Suprapubic skin (tissue), 4 donors: ENCODE measurements at regions not wholly inside any gene's neighbourhood (a gene's known extent, or its start where the extent isn't known, plus 50 kb on each side); places are given as distances from the start of the nearest gene placed in this dataset.
"Not testable (repeated sequence)": the region's sequence is repeated elsewhere in the genome, so short reads cannot be mapped to it uniquely, and the experiment has no call there.

Source experiments
- DNase-seq, 2 donors: peaks; one replicate each; pipeline ENCODE4 v3.0.0-alpha.2; 2019; ENCODE audit warnings: low spot score in 2 of 2
- H3K27ac ChIP-seq: fragments of 200-600 bp; sonication (generic); one replicate; pipeline ENCODE4 v1.5.1; 2019
- H3K27me3 ChIP-seq: fragments of 200-600 bp; sonication (generic); one replicate; pipeline ENCODE4 v1.5.1; 2019
- H3K36me3 ChIP-seq: fragments of 200-600 bp; sonication (generic); one replicate; pipeline ENCODE4 v1.5.1; 2019
- H3K4me1 ChIP-seq: fragments of 200-600 bp; sonication (generic); one replicate; pipeline ENCODE4 v1.5.1; 2019
- H3K4me3 ChIP-seq: fragments of 200-600 bp; sonication (generic); one replicate; pipeline ENCODE4 v1.5.1; 2019; ENCODE audit warnings: mild to moderate bottlenecking
- H3K9me3 ChIP-seq: fragments of 200-600 bp; sonication (generic); one replicate; pipeline ENCODE4 v1.5.1; 2019
- EP300 ChIP-seq: sonication (generic); formaldehyde crosslinking; IDR thresholded peaks from one replicate; pipeline ENCODE4 v1.6.1; 2017; ENCODE audit warnings: antibody characterized with exemption
- POLR2A ChIP-seq, 2 donors: fragments of 450-650 bp; IDR thresholded peaks; one replicate each; pipeline ENCODE4 v1.6.1; 2017; ENCODE audit warnings: antibody characterized with exemption in 2 of 2, mild to moderate bottlenecking in 2 of 2, moderate library complexity in 2 of 2
- POLR2AphosphoS5 ChIP-seq, 3 donors: sonication (generic); formaldehyde crosslinking; IDR thresholded peaks; one replicate each; pipeline ENCODE4 v1.6.1; 2017; ENCODE audit warnings: antibody characterized with exemption in 3 of 3
- WGBS: methylation state at CpG from one replicate; pipeline ENCODE4 v1.1.5; 2018; 5-methylcytosine and 5-hydroxymethylcytosine counted together
- TF ChIP-seq, protein P1 (sequence below), 2 donors: fragments of 200-600 bp in 1 of 2; fragments of 450-650 bp in 1 of 2; sonication (generic) in 1 of 2; IDR thresholded peaks; one replicate each; pipeline ENCODE4 v1.5.1; 2016 to 2019; ENCODE audit warnings: antibody characterized with exemption in 2 of 2, mild to moderate bottlenecking in 1 of 2, moderate library complexity in 1 of 2

DNA sequence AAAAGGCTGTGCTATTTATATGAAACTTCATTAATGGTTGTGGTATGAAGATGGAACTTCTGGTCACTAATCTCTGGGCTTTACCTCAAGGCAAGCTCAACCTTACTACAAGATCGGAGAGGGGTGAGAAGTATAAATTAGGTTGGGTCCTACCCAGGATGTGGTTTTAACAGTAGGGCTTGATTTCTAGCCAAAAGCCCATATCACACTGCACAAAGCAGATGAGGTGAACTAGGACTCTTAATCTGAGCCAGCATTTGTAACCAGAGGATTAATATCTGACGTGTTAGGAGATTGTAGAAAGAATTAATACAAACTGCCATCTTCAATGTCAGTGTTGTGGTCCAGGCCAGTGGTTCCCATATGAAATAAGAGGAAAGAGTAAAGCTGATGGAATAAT lies 86.4 kb upstream of the RGPD4 start:
- no peak overlapping the region for H3K27ac ChIP-seq
- H3K27me3 ChIP-seq: no peaks in the 10 kb centered on the region
- H3K9me3 ChIP-seq: no peaks in the 10 kb centered on the region
- TF ChIP-seq, protein P1, sequence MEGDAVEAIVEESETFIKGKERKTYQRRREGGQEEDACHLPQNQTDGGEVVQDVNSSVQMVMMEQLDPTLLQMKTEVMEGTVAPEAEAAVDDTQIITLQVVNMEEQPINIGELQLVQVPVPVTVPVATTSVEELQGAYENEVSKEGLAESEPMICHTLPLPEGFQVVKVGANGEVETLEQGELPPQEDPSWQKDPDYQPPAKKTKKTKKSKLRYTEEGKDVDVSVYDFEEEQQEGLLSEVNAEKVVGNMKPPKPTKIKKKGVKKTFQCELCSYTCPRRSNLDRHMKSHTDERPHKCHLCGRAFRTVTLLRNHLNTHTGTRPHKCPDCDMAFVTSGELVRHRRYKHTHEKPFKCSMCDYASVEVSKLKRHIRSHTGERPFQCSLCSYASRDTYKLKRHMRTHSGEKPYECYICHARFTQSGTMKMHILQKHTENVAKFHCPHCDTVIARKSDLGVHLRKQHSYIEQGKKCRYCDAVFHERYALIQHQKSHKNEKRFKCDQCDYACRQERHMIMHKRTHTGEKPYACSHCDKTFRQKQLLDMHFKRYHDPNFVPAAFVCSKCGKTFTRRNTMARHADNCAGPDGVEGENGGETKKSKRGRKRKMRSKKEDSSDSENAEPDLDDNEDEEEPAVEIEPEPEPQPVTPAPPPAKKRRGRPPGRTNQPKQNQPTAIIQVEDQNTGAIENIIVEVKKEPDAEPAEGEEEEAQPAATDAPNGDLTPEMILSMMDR (IDR thresholded peaks at IDR 0.05): no peak
- no peak for TF ChIP-seq POLR2A (IDR thresholded peaks at IDR 0.05)
- H3K36me3 ChIP-seq: no peaks in the 10 kb centered on the region
- no peak for DNase-seq
- no peak overlapping the region for H3K4me3 ChIP-seq
- H3K4me1 ChIP-seq: no peaks in the 10 kb centered on the region
- 69% methylated on average over 2 of the region's 2 CpGs for WGBS

DNA sequence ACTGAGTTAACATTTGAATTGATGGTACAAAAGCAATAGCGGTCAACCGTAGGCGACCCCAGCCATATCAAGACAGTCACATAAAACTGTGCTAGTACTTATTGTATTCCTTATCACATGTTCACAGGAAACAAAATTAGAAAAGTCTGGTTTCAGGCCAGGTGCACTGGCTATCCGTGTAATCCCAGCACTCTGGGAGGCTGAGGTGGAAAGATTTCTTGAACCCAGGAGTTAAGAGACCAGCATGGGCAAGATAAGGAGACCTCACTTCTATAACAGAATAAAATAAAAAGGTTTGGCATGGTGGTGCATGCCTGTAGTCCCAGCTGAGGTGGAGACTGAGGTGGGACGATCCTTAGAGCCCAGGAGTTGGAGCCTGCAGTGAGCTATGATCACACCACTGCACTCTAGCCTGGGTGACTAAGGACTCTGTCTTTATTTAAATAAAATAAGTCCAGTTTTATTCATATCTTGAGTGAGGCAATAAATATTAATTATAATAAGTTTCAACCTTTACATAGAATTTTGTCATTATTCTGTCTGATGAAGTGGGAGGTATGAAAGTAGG lies 84.1 kb upstream of the RGPD4 start:
- 91% methylated on average over 5 of the region's 5 CpGs for WGBS
- Histone ChIP-seq H3K4me3 (no peak overlapping the region), H3K27ac (no peak overlapping the region), H3K9me3 (no peaks in the 10 kb centered on the region), H3K4me1 (no peaks in the 10 kb centered on the region), H3K36me3 (no peaks in the 10 kb centered on the region), H3K27me3 (no peaks in the 10 kb centered on the region)
- DNase-seq: no peak
- TF ChIP-seq, protein P1 (IDR thresholded peaks at IDR 0.05): no peak
- TF ChIP-seq EP300 (no peak), POLR2A (IDR thresholded peaks at IDR 0.05) (no peak), POLR2AphosphoS5 (IDR thresholded peaks at IDR 0.05) (no peak)

DNA sequence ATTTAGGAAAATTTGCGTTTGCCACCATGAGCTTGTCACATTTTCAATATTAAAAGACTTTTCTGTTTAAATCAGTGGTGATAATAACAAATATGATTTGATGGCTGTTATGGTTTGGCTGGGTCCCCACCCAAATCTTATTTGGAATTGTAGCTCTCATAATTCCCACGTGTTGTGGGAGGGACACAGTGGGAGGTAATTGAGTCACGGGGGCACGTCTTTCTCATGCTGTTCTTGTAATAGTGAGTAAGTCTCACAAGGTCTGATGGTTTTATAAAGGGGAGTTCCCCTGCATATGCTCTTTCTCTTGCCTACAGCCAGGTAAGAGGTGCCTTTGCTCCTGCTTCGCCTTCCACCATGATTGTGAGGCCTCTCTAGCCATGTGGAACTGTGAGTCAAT lies 83.4 kb upstream of the RGPD4 start:
- Histone ChIP-seq H3K4me1 (no peaks in the 10 kb centered on the region), H3K4me3 (no peak overlapping the region), H3K9me3 (no peaks in the 10 kb centered on the region), H3K27ac (no peak overlapping the region), H3K36me3 (no peaks in the 10 kb centered on the region), H3K27me3 (no peaks in the 10 kb centered on the region)
- 87% methylated on average over 5 of the region's 5 CpGs for WGBS
- DNase-seq: no peak
- no peak for TF ChIP-seq EP300

DNA sequence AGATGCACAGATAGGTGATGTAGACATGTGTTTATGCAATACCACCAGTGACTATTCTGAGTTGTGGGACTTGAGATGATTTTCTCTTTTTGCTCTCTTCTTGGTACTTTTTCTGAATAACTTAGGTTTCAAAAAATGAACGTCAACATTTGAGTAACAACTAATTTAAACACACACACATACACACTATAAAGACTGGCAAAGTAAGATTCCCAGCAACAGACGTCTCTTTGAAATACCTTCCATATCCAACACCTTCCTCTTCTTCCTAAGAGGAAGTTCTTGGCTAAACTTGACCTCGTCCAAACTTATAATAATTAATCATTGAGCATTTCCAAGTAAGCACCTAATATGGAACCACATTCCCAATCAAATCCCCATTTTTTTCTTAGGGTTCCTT lies 81.6 kb upstream of the RGPD4 start:
- Histone ChIP-seq H3K27ac (no peak overlapping the region), H3K4me1 (no peaks in the 10 kb centered on the region), H3K36me3 (no peaks in the 10 kb centered on the region), H3K4me3 (no peak overlapping the region), H3K27me3 (no peaks in the 10 kb centered on the region), H3K9me3 (no peaks in the 10 kb centered on the region)
- 81% methylated on average over 3 of the region's 3 CpGs for WGBS
- TF ChIP-seq EP300: no peak
- TF ChIP-seq POLR2AphosphoS5 (IDR thresholded peaks at IDR 0.05): no peak
- no peak for TF ChIP-seq POLR2A (IDR thresholded peaks at IDR 0.05)
- TF ChIP-seq, protein P1 (IDR thresholded peaks at IDR 0.05): no peak
- no peak for DNase-seq

DNA sequence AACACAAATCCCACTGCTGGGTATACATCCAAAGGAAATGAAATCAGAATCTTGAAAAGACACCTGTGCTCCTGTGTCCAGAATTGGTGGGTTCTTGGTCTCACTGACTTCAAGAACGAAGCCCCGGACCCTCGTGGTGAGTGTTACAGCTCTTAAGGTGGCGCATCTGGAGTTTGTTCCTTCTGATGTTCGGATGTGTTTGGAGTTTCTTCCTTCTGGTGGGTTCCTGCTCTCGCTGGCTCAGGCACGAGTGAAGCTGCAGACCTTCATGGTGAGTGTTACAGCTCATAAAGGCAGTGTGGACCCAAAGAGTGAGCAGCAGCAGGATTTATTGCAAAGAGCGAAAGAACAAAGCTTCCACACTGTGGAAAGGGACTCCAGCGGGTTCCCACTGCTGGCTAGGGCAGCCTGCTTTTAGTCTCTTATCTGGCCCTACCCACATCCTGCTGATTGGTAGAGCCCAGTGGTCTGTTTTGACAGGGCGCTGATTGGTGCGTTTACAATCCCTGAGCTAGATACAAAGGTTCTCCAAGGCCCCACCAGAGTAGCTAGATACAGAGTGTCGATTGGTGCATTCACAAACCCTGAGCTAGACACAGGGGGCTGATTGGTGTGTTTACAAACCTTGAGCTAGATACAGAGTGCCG lies 80.0 kb upstream of the RGPD4 start:
- not testable (repeated sequence) for H3K27ac ChIP-seq, H3K36me3 ChIP-seq, H3K27me3 ChIP-seq, H3K4me1 ChIP-seq, H3K9me3 ChIP-seq, DNase-seq, H3K4me3 ChIP-seq
- 88% methylated on average over 13 of the region's 13 CpGs for WGBS

DNA sequence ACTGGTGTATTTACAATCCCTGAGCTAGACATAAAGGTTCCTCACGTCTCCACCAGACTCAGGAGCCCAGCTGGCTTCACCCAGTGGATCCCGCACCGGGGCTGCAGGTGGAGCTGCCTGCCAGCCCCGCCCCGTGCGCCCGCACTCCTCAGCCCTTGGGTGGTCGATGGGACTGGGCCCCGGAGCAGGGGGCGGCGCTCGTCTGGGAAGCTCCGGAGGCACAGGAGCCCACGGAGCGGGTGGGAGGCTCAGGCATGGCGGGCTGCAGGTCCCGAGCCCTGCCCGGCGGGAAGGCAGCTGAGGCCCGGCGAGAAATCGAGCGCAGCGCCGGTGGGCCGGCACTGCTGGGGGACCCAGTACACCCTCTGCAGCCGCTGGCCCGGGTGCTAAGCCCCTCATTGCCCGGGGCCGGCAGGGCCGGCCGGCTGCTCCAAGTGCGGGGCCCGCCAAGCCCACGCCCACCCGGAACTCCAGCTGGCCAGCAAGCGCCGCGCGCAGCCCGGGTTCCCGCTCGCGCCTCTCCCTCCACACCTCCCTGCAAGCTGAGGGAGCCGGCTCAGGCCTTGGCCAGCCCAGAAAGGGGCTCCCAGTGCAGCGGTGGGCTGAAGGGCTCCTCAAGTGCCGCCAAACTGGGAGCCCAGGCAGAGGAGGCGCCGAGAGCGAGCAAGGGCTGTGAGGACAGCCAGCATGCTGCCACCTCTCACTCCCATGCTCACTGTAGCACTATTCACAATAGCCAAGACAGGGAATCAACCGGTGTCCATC lies 79.3 kb upstream of the RGPD4 start:
- not testable (repeated sequence) for H3K4me1 ChIP-seq, H3K27me3 ChIP-seq, H3K4me3 ChIP-seq, H3K27ac ChIP-seq, H3K9me3 ChIP-seq, H3K36me3 ChIP-seq, DNase-seq
- 96% methylated on average over 15 of the region's 51 CpGs for WGBS
